GM12878 (cell line): ENCODE measurements at regions not wholly inside any gene's neighbourhood (a gene's known extent, or its start where the extent isn't known, plus 50 kb on each side); places are given as distances from the start of the nearest gene placed in this dataset.

Source experiments
- ATAC-seq: fragments of 200-7000 bp; cut with Tn5 transposase; 3 replicates; pipeline ENCODE4 v1.9.1; 2020; ENCODE audit warnings: mild to moderate bottlenecking, moderate library complexity
- BruUV-seq: library from RNA; stranded (reverse); fragments of 400-500 nt; replicated peaks from 2 replicates; lab custom pipeline; 2021; lab: Mats Ljungman, UMichigan
- CTCF ChIA-PET: fragments of 300-600 bp; sonication (Branson Sonifier 250); formaldehyde crosslinking; extraction: SDS; loops from one replicate; lab custom pipeline; 2021; ENCODE audit warnings: inconsistent platforms; lab: Yijun Ruan, JAX
- POLR2A ChIA-PET: fragments of 350-600 bp; formaldehyde crosslinking; extraction: SDS; loops from one replicate; lab custom pipeline; 2021; ENCODE audit warnings: inconsistent platforms; lab: Charles Lee
- RAD21 ChIA-PET: fragments of 300-600 bp; sonication (Branson Sonifier 250); formaldehyde crosslinking; loops from one replicate; lab custom pipeline; 2023; ENCODE audit warnings: antibody characterized with exemption; ENCODE audit not compliant: unreplicated experiment; lab: Charles Lee
- SMC1A ChIA-PET: fragments of 300-600 bp; sonication (Branson Sonifier 250); formaldehyde crosslinking; loops from one replicate; lab custom pipeline; 2023; ENCODE audit not compliant: unreplicated experiment, uncharacterized antibody; lab: Charles Lee
- DNase-seq: peaks from one replicate; pipeline ENCODE4 v3.0.0-alpha.2; 2011; ENCODE audit warnings: low read depth, low spot score
- FAIRE-seq: peaks from 3 replicates; lab custom pipeline; 2011; peaks lifted over from hg19 to GRCh38; lab: Jason Lieb, UNC
- H2AFZ ChIP-seq: 2 replicates; pipeline ENCODE4 v1.6.0; 2011; ENCODE audit warnings: low read depth, low read length, control low read depth; ENCODE audit not compliant: control insufficient read depth
- H3K27ac ChIP-seq: 2 replicates; pipeline ENCODE4 v1.5.1; 2011; ENCODE audit warnings: control low read depth; ENCODE audit not compliant: control insufficient read depth, insufficient read depth
- H3K27me3 ChIP-seq, 2 experiments: replicated peaks in 1 of 2; 2 replicates each; pipeline versions ENCODE4 v1.6.0 to v1.6.1; 2011; ENCODE audit warnings: low read length in 1 of 2; ENCODE audit not compliant: control insufficient read depth in 2 of 2, insufficient read depth in 2 of 2
- H3K36me3 ChIP-seq, 2 experiments: 2 replicates each; pipeline ENCODE4 v1.5.1; 2011; ENCODE audit warnings: low read length in 1 of 2; ENCODE audit not compliant: control insufficient read depth in 2 of 2, insufficient read depth in 2 of 2
- H3K4me1 ChIP-seq: 2 replicates; pipeline ENCODE4 v1.6.1; 2011; ENCODE audit warnings: mild to moderate bottlenecking, low read length, moderate library complexity, mixed read lengths; ENCODE audit not compliant: control insufficient read depth, insufficient read depth
- H3K4me2 ChIP-seq: 2 replicates; pipeline ENCODE4 v1.6.0; 2011; ENCODE audit warnings: control low read depth; ENCODE audit not compliant: control insufficient read depth, insufficient read depth
- H3K4me3 ChIP-seq: fragments of 200-600 bp; sonication (generic); 2 replicates; pipeline ENCODE4 v1.5.1; 2016
- H3K79me2 ChIP-seq: 2 replicates; pipeline ENCODE4 v1.6.0; 2011; ENCODE audit warnings: low read length; ENCODE audit not compliant: control insufficient read depth, insufficient read depth
- H3K9ac ChIP-seq: 2 replicates; pipeline ENCODE4 v1.8.0; 2011; ENCODE audit warnings: low read length, control low read depth, mixed read lengths; ENCODE audit not compliant: control insufficient read depth, insufficient read depth
- H3K9me3 ChIP-seq: replicated peaks from 3 replicates; pipeline ENCODE4 v1.5.1; 2011; ENCODE audit warnings: mild to moderate bottlenecking, low read length; ENCODE audit not compliant: control insufficient read depth, insufficient read depth
- H4K20me1 ChIP-seq: 2 replicates; pipeline ENCODE4 v1.6.0; 2011; ENCODE audit not compliant: control insufficient read depth, insufficient read depth
- BACH1 ChIP-seq: fragments of 450-650 bp; IDR thresholded peaks from 2 replicates; pipeline ENCODE4 v1.6.1; 2017; ENCODE audit warnings: mild to moderate bottlenecking, borderline replicate concordance
- EED ChIP-seq: sonication (generic); IDR thresholded peaks from 2 replicates; pipeline ENCODE4 v1.6.1; 2016; ENCODE audit warnings: antibody characterized with exemption, low read depth
- ESRRA ChIP-seq: IDR thresholded peaks from 2 replicates; pipeline ENCODE4 v1.6.1; 2012; ENCODE audit warnings: mild to moderate bottlenecking, low read length, improper control_type of control experiment
- HCFC1 ChIP-seq: fragments of 150-350 bp; IDR thresholded peaks from 2 replicates; pipeline ENCODE4 v1.6.1; 2014; ENCODE audit warnings: low read length
- KAT2A ChIP-seq: conservative IDR thresholded peaks from 2 replicates; pipeline ENCODE4 v1.6.1; 2011; ENCODE audit warnings: low read depth, low read length; ENCODE audit not compliant: control insufficient read depth
- MEF2A ChIP-seq: IDR thresholded peaks from 2 replicates; pipeline ENCODE4 v1.6.1; 2011; ENCODE audit warnings: low read depth, mild to moderate bottlenecking, low read length, moderate library complexity; ENCODE audit not compliant: insufficient read depth
- POLR2A ChIP-seq: IDR thresholded peaks from 2 replicates; pipeline ENCODE4 v1.6.1; 2011; ENCODE audit warnings: low read depth, mild to moderate bottlenecking, low read length
- RAD21 ChIP-seq: IDR thresholded peaks from 2 replicates; pipeline ENCODE4 v1.6.1; 2011; ENCODE audit warnings: mild to moderate bottlenecking, low read depth, low read length, moderate library complexity; ENCODE audit not compliant: insufficient read depth
- SPI1 ChIP-seq: IDR thresholded peaks from 2 replicates; pipeline ENCODE4 v1.6.1; 2011; ENCODE audit warnings: low read depth, mild to moderate bottlenecking, low read length, moderate library complexity, borderline replicate concordance; ENCODE audit not compliant: insufficient read depth
- ZNF687 ChIP-seq: fragments of 450-650 bp; IDR thresholded peaks from 2 replicates; pipeline ENCODE4 v1.6.1; 2017; ENCODE audit warnings: mild to moderate bottlenecking, moderate library complexity
- ZZZ3 ChIP-seq: IDR thresholded peaks from 2 replicates; pipeline ENCODE4 v1.6.1; 2011; ENCODE audit warnings: low read depth; ENCODE audit not compliant: control insufficient read depth, insufficient read length
- WGBS: methylation state at CpG from one replicate; pipeline ENCODE4 v1.1.6; 2016; ENCODE audit warnings: low lambda C conversion rate; ENCODE audit not compliant: insufficient replicate concordance, insufficient coverage; ENCODE audit errors: missing lambda C conversion rate; 5-methylcytosine and 5-hydroxymethylcytosine counted together
- in situ Hi-C: fragments of 300-500 bp; cut with MboI; formaldehyde crosslinking; loops from 9 replicates; pipeline ENCODE4 v1.14.3; 2018; ENCODE audit warnings: mixed read lengths
- intact Hi-C: fragments of 100-400 bp; cut with micrococcal nuclease; formaldehyde crosslinking; loops from one replicate; pipeline ENCODE4 v1.14.2; 2022; ENCODE audit not compliant: unreplicated experiment

- TF ChIP-seq MEF2A, result no peak
Observed at GRCh38 chr20:17833036-17833674, 133.4 kb downstream of the BANF2 start (continued).

GRCh38 chr20:17832236-17832915 is 132.6 kb downstream of the BANF2 start:
- no TSS peak for BruUV-seq
- Histone ChIP-seq H3K27me3 (no peaks in the 10 kb centered on the region), H3K79me2 (no peaks in the 10 kb centered on the region), H2AFZ (no peak overlapping the region), H3K4me1 (no peaks in the 10 kb centered on the region), H3K4me3 (no peak overlapping the region), H4K20me1 (no peaks in the 10 kb centered on the region), H3K9ac (no peak overlapping the region), H3K9me3 (no peaks in the 10 kb centered on the region), H3K4me2 (no peak overlapping the region), H3K36me3 (no peaks in the 10 kb centered on the region), H3K27ac (no peak overlapping the region)
- whole genome bisulfite sequencing, result 60% methylated on average over 9 of the region's 9 CpGs
- ATAC-seq (no peak), DNase-seq (no peak), FAIRE-seq (no peak)
- in situ Hi-C loops (no loop called here), intact Hi-C loops (no loop called here)
- SMC1A ChIA-PET, result no interaction called here
- CTCF ChIA-PET, result interaction anchor here (0.6 kb wide), 1 partner anchor 1690 kb away, joined by 3 read pairs; no protein-coding TSS in a partner anchor
- RAD21 ChIA-PET, result no interaction called here
- TF ChIP-seq KAT2A (no peak), SPI1 (no peak)
- POLR2A ChIA-PET, result no interaction called here

- Histone ChIP-seq H3K27me3 (no peaks in the 10 kb centered on the region), H3K9ac (no peak overlapping the region), H3K36me3 (no peaks in the 10 kb centered on the region), H3K79me2 (no peaks in the 10 kb centered on the region), H3K4me3 (no peak overlapping the region), H2AFZ (no peak overlapping the region), H3K4me1 (peaks cover 18% of the 10 kb centered on the region), H3K4me2 (no peak overlapping the region), H3K9me3 (no peaks in the 10 kb centered on the region), H3K27ac (no peak overlapping the region), H4K20me1 (no peaks in the 10 kb centered on the region)
- no peak for TF ChIP-seq HCFC1
- no peak for TF ChIP-seq POLR2A
- no peak for TF ChIP-seq ESRRA
- TF ChIP-seq ZNF687, result no peak
- TF ChIP-seq EED, result no peak
- no peak for TF ChIP-seq BACH1
- no peak for TF ChIP-seq RAD21
- TF ChIP-seq ZZZ3, result no peak
- 94% methylated on average over 6 of the region's 6 CpGs for WGBS
- no peak for FAIRE-seq
- ChIA-PET RAD21 (no interaction called here), CTCF (no interaction called here), POLR2A (no interaction called here), SMC1A (no interaction called here)
- DNase-seq, result no peak
- in situ Hi-C loops, result no loop called here
- ATAC-seq, result no peak
- intact Hi-C loops, result loop anchor here (5.0 kb wide), 1 partner anchor 69 kb away; no protein-coding TSS in a partner anchor
- no TSS peak for BruUV-seq
Observed at GRCh38 chr20:17828598-17829144, 128.9 kb downstream of the BANF2 start.
